ENCODE measurements at regions not wholly inside any gene's neighbourhood (a gene's known extent, or its start where the extent isn't known, plus 50 kb on each side); places are given as distances from the start of the nearest gene placed in this dataset.

- TF ChIP-seq CTCF (conservative IDR thresholded peaks at IDR 0.05; ENCODE audit: control insufficient read depth, insufficient read depth, low read depth, low read length): no peak
- DNase-seq (ENCODE audit: low read depth): no peak
- no peak overlapping the region for H3K4me3 ChIP-seq (ENCODE audit: control insufficient read depth, low read depth, low read length)
Measured at GRCh38 chr2:177020524-177021119, 192.0 kb upstream of the HNRNPA3 start.

GRCh38 chr2:177021706-177022343 is 190.8 kb upstream of the HNRNPA3 start:
- no peak for DNase-seq (ENCODE audit: low read depth)
- no peak for TF ChIP-seq CTCF (conservative IDR thresholded peaks at IDR 0.05; ENCODE audit: control insufficient read depth, insufficient read depth, low read depth, low read length)

GRCh38 chr2:177024765-177025164 is 187.8 kb upstream of the HNRNPA3 start:
- TF ChIP-seq CTCF (conservative IDR thresholded peaks at IDR 0.05; ENCODE audit: control insufficient read depth, insufficient read depth, low read depth, low read length): no peak
- no peak for DNase-seq (ENCODE audit: low read depth)
- H3K4me3 ChIP-seq (ENCODE audit: control insufficient read depth, low read depth, low read length): no peak overlapping the region

More at GRCh38 chr2:177021706-177022343, 190.8 kb upstream of the HNRNPA3 start:
- H3K4me3 ChIP-seq (ENCODE audit: control insufficient read depth, low read depth, low read length): no peak overlapping the region

- no peak overlapping the region for H3K4me3 ChIP-seq (ENCODE audit: control insufficient read depth, low read depth, low read length)
- TF ChIP-seq CTCF (conservative IDR thresholded peaks at IDR 0.05; ENCODE audit: control insufficient read depth, insufficient read depth, low read depth, low read length): no peak
- no peak for DNase-seq (ENCODE audit: low read depth)
Measured at GRCh38 chr2:177026253-177026652, 186.3 kb upstream of the HNRNPA3 start.

GRCh38 chr2:177026956-177027355 is 185.6 kb upstream of the HNRNPA3 start:
- DNase-seq (ENCODE audit: low read depth): no peak
- TF ChIP-seq CTCF (conservative IDR thresholded peaks at IDR 0.05; ENCODE audit: control insufficient read depth, insufficient read depth, low read depth, low read length): no peak
- no peak overlapping the region for H3K4me3 ChIP-seq (ENCODE audit: control insufficient read depth, low read depth, low read length)

- H3K4me3 ChIP-seq (ENCODE audit: control insufficient read depth, low read depth, low read length): no peak overlapping the region
- no peak for DNase-seq (ENCODE audit: low read depth)
Measured at GRCh38 chr2:177028296-177028695, 184.3 kb upstream of the HNRNPA3 start.

More at GRCh38 chr2:177028296-177028695, 184.3 kb upstream of the HNRNPA3 start:
- TF ChIP-seq CTCF (conservative IDR thresholded peaks at IDR 0.05; ENCODE audit: control insufficient read depth, insufficient read depth, low read depth, low read length): no peak
